HCT116 (cell line): ENCODE measurements at regions not wholly inside any gene's neighbourhood (a gene's known extent, or its start where the extent isn't known, plus 50 kb on each side); places are given as distances from the start of the nearest gene placed in this dataset.

Experiments used
- ATAC-seq: fragments of 200-7000 bp; cut with Tn5 transposase; 2 replicates; pipeline ENCODE4 v1.9.1; 2020; ENCODE audit warnings: mild to moderate bottlenecking, moderate library complexity
- BruUV-seq: library from RNA; stranded (reverse); fragments of 400-500 nt; replicated peaks from 2 replicates; lab custom pipeline; 2021; lab: Mats Ljungman, UMichigan
- CTCF ChIA-PET: fragments of 300-600 bp; sonication (Branson Sonifier 250); formaldehyde crosslinking; loops from one replicate; lab custom pipeline; 2021; ENCODE audit warnings: antibody characterized with exemption; lab: Charles Lee
- POLR2A ChIA-PET: fragments of 300-600, 350-600 bp; sonication (Branson Sonifier 250); formaldehyde crosslinking; loops from one replicate; lab custom pipeline; 2021; ENCODE audit warnings: antibody characterized with exemption; lab: Charles Lee
- RAD21 ChIA-PET, 2 experiments: fragments of 300-600 bp; sonication (Branson Sonifier 250); formaldehyde crosslinking; loops; one replicate each; lab custom pipeline; 2023; ENCODE audit warnings: low total read pairs in 2 of 2; ENCODE audit not compliant: uncharacterized antibody in 2 of 2, unreplicated experiment in 2 of 2, low non-redundant PET in 1 of 2; lab: Charles Lee
- DNase-seq: peaks from one replicate; pipeline ENCODE4 v3.0.0-alpha.2; 2010; ENCODE audit warnings: low read depth, low spot score
- H2AFZ ChIP-seq: fragments of 200-600 bp; shearing (Covaris generic), sonication (generic); 2 replicates; pipeline ENCODE4 v1.6.1; 2017; ENCODE audit warnings: low read depth, mixed run types, mixed read lengths, antibody characterized with exemption, low read length; ENCODE audit not compliant: poor library complexity, severe bottlenecking
- H3K27ac ChIP-seq: 2 replicates; pipeline ENCODE4 v1.5.1; 2012; ENCODE audit warnings: low read depth, low read length
- H3K27me3 ChIP-seq: fragments of 200-600 bp; sonication (generic); 2 replicates; pipeline ENCODE4 v1.6.1; 2016; ENCODE audit warnings: mixed run types, low read length, mixed read lengths; ENCODE audit not compliant: insufficient read depth
- H3K36me3 ChIP-seq, 2 experiments: fragments of 200-500 bp in 1 of 2; fragments of 200-600 bp in 1 of 2; sonication (Bioruptor generic) in 1 of 2; sonication (generic) in 1 of 2; 2 replicates each; pipeline versions ENCODE4 v1.5.1 to v1.6.1; 2014 to 2016; ENCODE audit warnings: low read length in 2 of 2, inconsistent platforms in 1 of 2, mixed read lengths in 1 of 2, mixed run types in 1 of 2; ENCODE audit not compliant: insufficient read depth in 2 of 2, control insufficient read depth in 1 of 2
- H3K4me1 ChIP-seq, 2 experiments: fragments of 200-600 bp in 1 of 2; sonication (generic) in 1 of 2; 2 replicates each; pipeline versions ENCODE4 v1.5.1 to v1.6.1; 2012 to 2017; ENCODE audit warnings: low read length in 2 of 2, inconsistent platforms in 1 of 2, mild to moderate bottlenecking in 1 of 2, mixed read lengths in 1 of 2, mixed run types in 1 of 2, moderate library complexity in 1 of 2; ENCODE audit not compliant: insufficient read depth in 2 of 2, control insufficient read depth in 1 of 2
- H3K4me2 ChIP-seq: fragments of 200-600 bp; sonication (generic); 2 replicates; pipeline ENCODE4 v1.6.1; 2017; ENCODE audit warnings: mixed run types, low read length, mixed read lengths
- H3K4me3 ChIP-seq, 2 experiments: fragments of 200-600 bp in 1 of 2; sonication (generic) in 1 of 2; replicated peaks in 1 of 2; 2 replicates each; pipeline ENCODE4 v1.5.1; 2011 to 2016; ENCODE audit warnings: low read length in 2 of 2, control low read depth in 1 of 2, low read depth in 1 of 2, mild to moderate bottlenecking in 1 of 2, mixed read lengths in 1 of 2, mixed run types in 1 of 2
- H3K79me2 ChIP-seq: fragments of 200-600 bp; sonication (generic); 2 replicates; pipeline ENCODE4 v1.6.1; 2017; ENCODE audit warnings: mild to moderate bottlenecking, mixed run types, low read length, moderate library complexity, mixed read lengths; ENCODE audit not compliant: insufficient read depth
- H3K9ac ChIP-seq: fragments of 200-600 bp; sonication (generic); 2 replicates; pipeline ENCODE4 v1.6.1; 2016; ENCODE audit warnings: low read length, mixed read lengths
- H3K9me2 ChIP-seq: fragments of 200-600 bp; sonication (generic), shearing (Covaris generic); 2 replicates; pipeline ENCODE4 v1.6.1; 2017; ENCODE audit warnings: mixed run types, mild to moderate bottlenecking, moderate library complexity; ENCODE audit not compliant: insufficient read depth
- H3K9me3 ChIP-seq, 2 experiments: fragments of 200-500 bp in 1 of 2; fragments of 200-600 bp in 1 of 2; sonication (Bioruptor generic) in 1 of 2; sonication (generic) in 1 of 2; 2 replicates each; pipeline ENCODE4 v1.6.1; 2014 to 2017; ENCODE audit warnings: low read length in 2 of 2, mixed read lengths in 2 of 2, inconsistent platforms in 1 of 2, low read depth in 1 of 2, mild to moderate bottlenecking in 1 of 2, mixed run types in 1 of 2, moderate library complexity in 1 of 2; ENCODE audit not compliant: control insufficient read depth in 1 of 2, insufficient read depth in 1 of 2
- H4K20me1 ChIP-seq: fragments of 200-600 bp; sonication (generic), shearing (Covaris generic); 2 replicates; pipeline ENCODE4 v1.6.1; 2017; ENCODE audit warnings: mixed run types, mild to moderate bottlenecking, moderate library complexity; ENCODE audit not compliant: insufficient read depth
- CBX3 ChIP-seq: IDR thresholded peaks from 2 replicates; pipeline ENCODE4 v1.6.1; 2012; ENCODE audit warnings: low read depth
- CEBPB ChIP-seq: IDR thresholded peaks from 2 replicates; pipeline ENCODE4 v1.6.1; 2012; ENCODE audit warnings: low read depth
- ELF1 ChIP-seq: IDR thresholded peaks from 2 replicates; pipeline ENCODE4 v1.6.1; 2012; ENCODE audit warnings: low read depth, borderline replicate concordance
- POLR2AphosphoS5 ChIP-seq: IDR thresholded peaks from 2 replicates; pipeline ENCODE4 v1.6.1; 2011; ENCODE audit warnings: mild to moderate bottlenecking, low read depth, low read length, moderate library complexity
- RAD21 ChIP-seq: IDR thresholded peaks from 2 replicates; pipeline ENCODE4 v1.6.1; 2012; ENCODE audit warnings: low read depth, mild to moderate bottlenecking
- SIN3A ChIP-seq: IDR thresholded peaks from 2 replicates; pipeline ENCODE4 v1.6.1; 2012; ENCODE audit warnings: low read depth
- SRF ChIP-seq: IDR thresholded peaks from 2 replicates; pipeline ENCODE4 v1.6.1; 2012; ENCODE audit warnings: low read depth
- YY1 ChIP-seq: IDR thresholded peaks from 2 replicates; pipeline ENCODE4 v1.6.1; 2011; ENCODE audit warnings: low read length, low read depth, moderate library complexity, mild to moderate bottlenecking; ENCODE audit not compliant: insufficient replicate concordance; ENCODE audit errors: extremely low read depth
- ZFX ChIP-seq: fragments of 450-650 bp; IDR thresholded peaks from 2 replicates; pipeline ENCODE4 v1.6.1; 2017
- ZNF274 ChIP-seq: fragments of 200-500 bp; sonication (Bioruptor generic); IDR thresholded peaks from 2 replicates; pipeline ENCODE4 v1.6.1; 2014; ENCODE audit warnings: mild to moderate bottlenecking, low read depth, low read length, inconsistent platforms
- intact Hi-C: fragments of 100-400 bp; cut with micrococcal nuclease; formaldehyde crosslinking; loops from 2 replicates; pipeline ENCODE4 v1.10.0; 2022
- TF ChIP-seq, protein P1 (sequence below): IDR thresholded peaks from 2 replicates; pipeline ENCODE4 v1.6.1; 2011; ENCODE audit warnings: mild to moderate bottlenecking, low read length, moderate library complexity; ENCODE audit not compliant: insufficient replicate concordance; ENCODE audit errors: extremely low read depth
- TF ChIP-seq, protein P2 (sequence below), 3 experiments: fragments of 200-600 bp in 1 of 3; sonication (generic) in 1 of 3; IDR thresholded peaks in 2 of 3; conservative IDR thresholded peaks in 1 of 3; 2 replicates each; pipeline ENCODE4 v1.5.1; 2012 to 2017; ENCODE audit warnings: low read depth in 2 of 3, low read length in 2 of 3, antibody characterized with exemption in 1 of 3, borderline replicate concordance in 1 of 3, control low read depth in 1 of 3, mild to moderate bottlenecking in 1 of 3, mixed read lengths in 1 of 3, mixed run types in 1 of 3, moderate library complexity in 1 of 3; ENCODE audit not compliant: insufficient read depth in 1 of 3
- TF ChIP-seq, protein P3 (sequence below): IDR thresholded peaks from 2 replicates; pipeline ENCODE4 v1.6.1; 2012

DNA sequence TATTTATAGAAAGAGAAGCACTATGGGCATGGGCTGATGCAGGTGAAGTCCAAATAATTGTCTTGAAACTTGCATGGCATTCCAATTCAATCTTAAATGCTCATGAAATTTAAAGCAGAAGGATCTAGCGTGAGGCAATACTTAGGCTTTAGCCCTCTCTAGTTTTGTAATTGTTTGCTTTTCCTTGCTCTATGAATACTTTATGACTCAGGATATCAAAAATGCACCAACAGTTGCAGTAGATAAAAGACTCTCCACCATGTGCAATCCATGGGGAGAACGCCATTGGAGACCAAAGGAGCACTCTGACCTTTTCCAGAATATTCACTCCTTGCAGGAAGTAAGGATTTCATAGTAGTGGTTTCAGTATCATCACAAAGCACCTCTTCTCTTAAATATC is 436.4 kb downstream of the LRRIQ3 start:
- Histone ChIP-seq H3K9me3 (peaks cover 0 to 3% of the 10 kb centered on the region in 2 experiments; a peak in 2 of 4 replicates), H3K9me2 (no peaks in the 10 kb centered on the region), H3K4me3 (no peak overlapping the region), H3K27me3 (no peaks in the 10 kb centered on the region), H3K4me1 (no peaks in the 10 kb centered on the region), H3K4me2 (no peak overlapping the region), H3K9ac (no peak overlapping the region), H3K27ac (no peak overlapping the region), H4K20me1 (no peaks in the 10 kb centered on the region), H3K79me2 (no peaks in the 10 kb centered on the region), H2AFZ (no peak overlapping the region), H3K36me3 (no peaks in the 10 kb centered on the region)
- DNase-seq: no peak
- TF ChIP-seq ELF1: no peak
- TF ChIP-seq, protein P1, sequence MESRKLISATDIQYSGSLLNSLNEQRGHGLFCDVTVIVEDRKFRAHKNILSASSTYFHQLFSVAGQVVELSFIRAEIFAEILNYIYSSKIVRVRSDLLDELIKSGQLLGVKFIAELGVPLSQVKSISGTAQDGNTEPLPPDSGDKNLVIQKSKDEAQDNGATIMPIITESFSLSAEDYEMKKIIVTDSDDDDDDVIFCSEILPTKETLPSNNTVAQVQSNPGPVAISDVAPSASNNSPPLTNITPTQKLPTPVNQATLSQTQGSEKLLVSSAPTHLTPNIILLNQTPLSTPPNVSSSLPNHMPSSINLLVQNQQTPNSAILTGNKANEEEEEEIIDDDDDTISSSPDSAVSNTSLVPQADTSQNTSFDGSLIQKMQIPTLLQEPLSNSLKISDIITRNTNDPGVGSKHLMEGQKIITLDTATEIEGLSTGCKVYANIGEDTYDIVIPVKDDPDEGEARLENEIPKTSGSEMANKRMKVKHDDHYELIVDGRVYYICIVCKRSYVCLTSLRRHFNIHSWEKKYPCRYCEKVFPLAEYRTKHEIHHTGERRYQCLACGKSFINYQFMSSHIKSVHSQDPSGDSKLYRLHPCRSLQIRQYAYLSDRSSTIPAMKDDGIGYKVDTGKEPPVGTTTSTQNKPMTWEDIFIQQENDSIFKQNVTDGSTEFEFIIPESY: no peak
- no peak for TF ChIP-seq RAD21
- TF ChIP-seq, protein P2, sequence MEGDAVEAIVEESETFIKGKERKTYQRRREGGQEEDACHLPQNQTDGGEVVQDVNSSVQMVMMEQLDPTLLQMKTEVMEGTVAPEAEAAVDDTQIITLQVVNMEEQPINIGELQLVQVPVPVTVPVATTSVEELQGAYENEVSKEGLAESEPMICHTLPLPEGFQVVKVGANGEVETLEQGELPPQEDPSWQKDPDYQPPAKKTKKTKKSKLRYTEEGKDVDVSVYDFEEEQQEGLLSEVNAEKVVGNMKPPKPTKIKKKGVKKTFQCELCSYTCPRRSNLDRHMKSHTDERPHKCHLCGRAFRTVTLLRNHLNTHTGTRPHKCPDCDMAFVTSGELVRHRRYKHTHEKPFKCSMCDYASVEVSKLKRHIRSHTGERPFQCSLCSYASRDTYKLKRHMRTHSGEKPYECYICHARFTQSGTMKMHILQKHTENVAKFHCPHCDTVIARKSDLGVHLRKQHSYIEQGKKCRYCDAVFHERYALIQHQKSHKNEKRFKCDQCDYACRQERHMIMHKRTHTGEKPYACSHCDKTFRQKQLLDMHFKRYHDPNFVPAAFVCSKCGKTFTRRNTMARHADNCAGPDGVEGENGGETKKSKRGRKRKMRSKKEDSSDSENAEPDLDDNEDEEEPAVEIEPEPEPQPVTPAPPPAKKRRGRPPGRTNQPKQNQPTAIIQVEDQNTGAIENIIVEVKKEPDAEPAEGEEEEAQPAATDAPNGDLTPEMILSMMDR (IDR thresholded peaks at IDR 0.05 in 2 of 3, conservative IDR thresholded peaks at IDR 0.05 in 1 of 3; ENCODE audit: borderline replicate concordance in 1 of 3, insufficient read depth in 1 of 3, low read depth in 2 of 3, low read length in 2 of 3): no peak
- no peak for TF ChIP-seq ZFX
- no peak for TF ChIP-seq SIN3A
- TF ChIP-seq YY1: no peak
- TF ChIP-seq CBX3: no peak
- TF ChIP-seq SRF: no peak
- no peak for TF ChIP-seq POLR2AphosphoS5
- TF ChIP-seq, protein P3, sequence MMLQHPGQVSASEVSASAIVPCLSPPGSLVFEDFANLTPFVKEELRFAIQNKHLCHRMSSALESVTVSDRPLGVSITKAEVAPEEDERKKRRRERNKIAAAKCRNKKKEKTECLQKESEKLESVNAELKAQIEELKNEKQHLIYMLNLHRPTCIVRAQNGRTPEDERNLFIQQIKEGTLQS: no peak
- TF ChIP-seq ZNF274: no peak
- no peak for TF ChIP-seq CEBPB
- ChIA-PET RAD21 (no interaction called here), CTCF (no interaction called here), POLR2A (no interaction called here)
- no peak for ATAC-seq
- BruUV-seq: no TSS peak
- intact Hi-C loops: no loop called here
